Endothelial cell of umbilical vein (primary cell): ENCODE measurements at regions not wholly inside any gene's neighbourhood (a gene's known extent, or its start where the extent isn't known, plus 50 kb on each side); places are given as distances from the start of the nearest gene placed in this dataset.

Experiments used
- BruUV-seq: library from RNA; stranded (reverse); fragments of 400-500 nt; replicated peaks from 2 replicates; lab custom pipeline; 2021; lab: Mats Ljungman, UMichigan
- CTCF ChIA-PET: fragments of 300-600, 350-600 bp; sonication (Branson Sonifier 250); formaldehyde crosslinking; loops from one replicate; lab custom pipeline; 2021; ENCODE audit warnings: antibody characterized with exemption, inconsistent platforms; lab: Charles Lee
- POLR2A ChIA-PET: fragments of 300-600, 350-600 bp; sonication (Branson Sonifier 250); formaldehyde crosslinking; loops from one replicate; lab custom pipeline; 2021; ENCODE audit warnings: antibody characterized with exemption, inconsistent platforms; lab: Charles Lee
- DNase-seq: peaks from one replicate; pipeline ENCODE4 v3.0.0-alpha.2; 2011; ENCODE audit warnings: low read depth, low spot score
- FAIRE-seq: peaks from 2 replicates; lab custom pipeline; 2011; peaks lifted over from hg19 to GRCh38; lab: Jason Lieb, UNC
- H2AFZ ChIP-seq: 2 replicates; pipeline ENCODE4 v1.6.0; 2012; ENCODE audit warnings: low read depth, low read length, control low read depth, inconsistent platforms
- H3K27ac ChIP-seq: 2 replicates; pipeline ENCODE4 v1.5.1; 2011; ENCODE audit warnings: low read depth, mild to moderate bottlenecking, control low read depth, low read length, moderate library complexity; ENCODE audit not compliant: insufficient read depth
- H3K27me3 ChIP-seq, 2 experiments: 2 replicates each; pipeline versions ENCODE4 v1.6.0 to v1.6.1; 2011; ENCODE audit warnings: low read length in 2 of 2, mixed read lengths in 1 of 2; ENCODE audit not compliant: control insufficient read depth in 2 of 2, insufficient read depth in 2 of 2
- H3K36me3 ChIP-seq, 2 experiments: 2 replicates in 1 of 2; 3 replicates in 1 of 2; pipeline ENCODE4 v1.5.1; 2011; ENCODE audit warnings: low read length in 2 of 2, mild to moderate bottlenecking in 1 of 2, moderate library complexity in 1 of 2; ENCODE audit not compliant: control insufficient read depth in 2 of 2, insufficient read depth in 2 of 2; ENCODE audit errors: extremely low read depth in 1 of 2
- H3K4me1 ChIP-seq: 3 replicates; pipeline ENCODE4 v1.5.1; 2011; ENCODE audit warnings: mild to moderate bottlenecking, low read length; ENCODE audit not compliant: control insufficient read depth, insufficient read depth; ENCODE audit errors: extremely low read depth
- H3K4me2 ChIP-seq: 2 replicates; pipeline ENCODE4 v1.6.1; 2011; ENCODE audit warnings: low read length, control low read depth, mixed read lengths; ENCODE audit not compliant: insufficient read depth
- H3K4me3 ChIP-seq, 3 experiments: fragments of 200-600 bp in 1 of 3; sonication (generic), shearing (Covaris generic) in 1 of 3; replicated peaks in 1 of 3; 2 replicates each; pipeline ENCODE4 v1.5.1; 2011 to 2016; ENCODE audit warnings: control low read depth in 3 of 3, low read length in 3 of 3, mild to moderate bottlenecking in 2 of 3, inconsistent platforms in 1 of 3, low read depth in 1 of 3, moderate library complexity in 1 of 3; ENCODE audit not compliant: insufficient read depth in 1 of 3
- H3K79me2 ChIP-seq: 2 replicates; pipeline ENCODE4 v1.6.0; 2012; ENCODE audit warnings: low read length, inconsistent platforms; ENCODE audit not compliant: control insufficient read depth, insufficient read depth
- H3K9ac ChIP-seq: replicated peaks from 2 replicates; pipeline ENCODE3; 2011; ENCODE audit warnings: low read length, control low read depth; ENCODE audit not compliant: insufficient read depth; ENCODE audit errors: extremely low read depth
- H3K9me1 ChIP-seq: replicated peaks from 3 replicates; pipeline ENCODE4 v1.6.0; 2011; ENCODE audit warnings: mild to moderate bottlenecking, low read length; ENCODE audit not compliant: control insufficient read depth, insufficient read depth; ENCODE audit errors: extremely low read depth
- H3K9me3 ChIP-seq: replicated peaks from 2 replicates; pipeline ENCODE4 v1.5.1; 2012; ENCODE audit warnings: low read length, inconsistent platforms; ENCODE audit not compliant: control insufficient read depth, insufficient read depth
- H4K20me1 ChIP-seq: replicated peaks from 2 replicates; pipeline ENCODE3; 2011; ENCODE audit warnings: mild to moderate bottlenecking, low read length; ENCODE audit not compliant: control insufficient read depth, insufficient read depth; ENCODE audit errors: extremely low read depth
- CTCF ChIP-seq, 2 donors: IDR thresholded peaks; 1 replicate in 1 of 2; 2 replicates in 1 of 2; pipeline ENCODE4 v1.5.1; 2011; ENCODE audit warnings: low read length in 2 of 2, mild to moderate bottlenecking in 2 of 2, moderate library complexity in 2 of 2, control low read depth in 1 of 2, inconsistent platforms in 1 of 2, low read depth in 1 of 2; ENCODE audit not compliant: insufficient read depth in 1 of 2; ENCODE audit errors: extremely low read depth in 1 of 2
- EZH2 ChIP-seq: IDR thresholded peaks from 2 replicates; pipeline ENCODE4 v1.6.1; 2012; ENCODE audit warnings: borderline replicate concordance, low read depth, mild to moderate bottlenecking, moderate library complexity, low read length, inconsistent platforms; ENCODE audit not compliant: severe bottlenecking
- FOS ChIP-seq: IDR thresholded peaks from 2 replicates; pipeline ENCODE4 v1.6.1; 2011; ENCODE audit warnings: mild to moderate bottlenecking, low read length, moderate library complexity, borderline replicate concordance; ENCODE audit not compliant: insufficient read depth
- GATA2 ChIP-seq: IDR thresholded peaks from 2 replicates; pipeline ENCODE4 v1.7.0; 2011; ENCODE audit warnings: low read depth, mild to moderate bottlenecking, moderate library complexity, mixed read lengths, low read length; ENCODE audit not compliant: insufficient read length, insufficient read depth
- JUN ChIP-seq: IDR thresholded peaks from 2 replicates; pipeline ENCODE4 v1.6.1; 2011; ENCODE audit warnings: borderline replicate concordance, low read depth; ENCODE audit not compliant: insufficient read length, insufficient read depth
- MAX ChIP-seq: IDR thresholded peaks from 2 replicates; pipeline ENCODE4 v1.6.1; 2011; ENCODE audit not compliant: insufficient read depth, insufficient read length
- MYC ChIP-seq: IDR thresholded peaks from one replicate; pipeline ENCODE4 v1.6.1; 2011; ENCODE audit warnings: mild to moderate bottlenecking, low read depth, low read length
- POLR2A ChIP-seq: IDR thresholded peaks from 2 replicates; pipeline ENCODE4 v1.6.1; 2012; ENCODE audit warnings: low read depth, mild to moderate bottlenecking, control low read depth, low read length
- POLR2AphosphoS5 ChIP-seq: IDR thresholded peaks from 2 replicates; pipeline ENCODE4 v1.6.1; 2012; ENCODE audit warnings: low read depth, mild to moderate bottlenecking, control low read depth, low read length, moderate library complexity; ENCODE audit not compliant: insufficient read depth
- dilution Hi-C: fragments of 300-500 bp; cut with MboI; formaldehyde crosslinking; loops from one replicate; pipeline ENCODE4 v1.15.0; 2019; ENCODE audit warnings: low sequenced_read_pairs; ENCODE audit not compliant: extremely low pct_ligation_motif_present
- intact Hi-C: fragments of 100-400 bp; cut with micrococcal nuclease; formaldehyde crosslinking; loops from one replicate; pipeline ENCODE4 v1.10.0; 2022

- Histone ChIP-seq H4K20me1 (no peaks in the 10 kb centered on the region), H3K4me3 (no peak overlapping the region), H3K27ac (no peak overlapping the region), H3K79me2 (no peaks in the 10 kb centered on the region), H3K27me3 (no peaks in the 10 kb centered on the region), H3K36me3 (no peaks in the 10 kb centered on the region), H2AFZ (no peak overlapping the region), H3K4me2 (no peak overlapping the region), H3K9me1 (no peaks in the 10 kb centered on the region), H3K9me3 (no peaks in the 10 kb centered on the region), H3K9ac (no peak overlapping the region), H3K4me1 (no peaks in the 10 kb centered on the region)
- DNase-seq (no peak), FAIRE-seq (no peak)
- POLR2A ChIA-PET = no interaction called here
- no TSS peak for BruUV-seq
- dilution Hi-C loops (no loop called here), intact Hi-C loops (no loop called here)
- CTCF ChIA-PET = no interaction called here
- no peak for TF ChIP-seq EZH2
- no peak for TF ChIP-seq JUN
- TF ChIP-seq CTCF (IDR thresholded peaks at IDR 0.05; ENCODE audit: extremely low read depth in 1 of 2, insufficient read depth in 1 of 2, low read depth in 1 of 2, low read length in 2 of 2) = no peak
- TF ChIP-seq FOS = no peak
- TF ChIP-seq MAX = no peak
- TF ChIP-seq POLR2AphosphoS5 = no peak
- no peak for TF ChIP-seq GATA2
- no peak for TF ChIP-seq MYC
- no peak for TF ChIP-seq POLR2A
These were observed 369.9 kb upstream of the LRRC7 start for GRCh38 chr1:69197816-69198215.
